NCI-H2227 (cell line): ENCODE measurements at regions not wholly inside any gene's neighbourhood (a gene's known extent, or its start where the extent isn't known, plus 50 kb on each side); places are given as distances from the start of the nearest gene placed in this dataset.
A peak's percentile ranks its signal among the peaks of the same experiment; 100 is the strongest.

ENCODE experiments used
- DNase-seq: peaks from one replicate; lab custom pipeline; 2025; ENCODE audit not compliant: unreplicated experiment; lab: John Stamatoyannopoulos, UW

- DNase-seq, result no peak
Observed at GRCh38 chr2:83579507-83579906, 879.6 kb downstream of the SUCLG1 start.

DNA sequence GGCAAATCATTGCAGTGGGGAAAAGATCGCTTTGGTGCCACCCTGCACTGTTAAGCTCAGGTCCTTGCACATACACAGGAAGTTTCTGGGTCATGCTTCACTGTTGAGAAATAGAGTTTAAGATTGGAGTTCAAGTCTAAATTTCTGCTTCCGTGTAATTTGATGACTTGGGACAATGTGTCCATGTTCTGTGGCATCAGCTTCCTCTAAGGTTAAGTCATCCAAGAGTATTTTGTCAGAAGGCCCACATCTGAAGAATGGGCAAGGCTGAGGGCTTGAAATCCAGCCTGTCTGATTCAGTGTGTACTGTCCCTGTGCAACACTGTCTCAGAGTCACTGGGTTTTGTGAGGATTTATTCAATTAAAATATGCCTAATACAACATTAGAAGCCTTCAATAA lies 880.7 kb downstream of the SUCLG1 start:
- DNase-seq, result no peak

GRCh38 chr2:83574614-83575013 lies 884.5 kb downstream of the SUCLG1 start:
- DNase-seq, result no peak

GRCh38 chr2:83573060-83573459 lies 886.0 kb downstream of the SUCLG1 start:
- DNase-seq, result no peak

- no peak for DNase-seq
Observed at GRCh38 chr2:83572400-83572799, 886.7 kb downstream of the SUCLG1 start.

GRCh38 chr2:83567551-83567950 lies 891.5 kb downstream of the SUCLG1 start:
- no peak for DNase-seq

DNA sequence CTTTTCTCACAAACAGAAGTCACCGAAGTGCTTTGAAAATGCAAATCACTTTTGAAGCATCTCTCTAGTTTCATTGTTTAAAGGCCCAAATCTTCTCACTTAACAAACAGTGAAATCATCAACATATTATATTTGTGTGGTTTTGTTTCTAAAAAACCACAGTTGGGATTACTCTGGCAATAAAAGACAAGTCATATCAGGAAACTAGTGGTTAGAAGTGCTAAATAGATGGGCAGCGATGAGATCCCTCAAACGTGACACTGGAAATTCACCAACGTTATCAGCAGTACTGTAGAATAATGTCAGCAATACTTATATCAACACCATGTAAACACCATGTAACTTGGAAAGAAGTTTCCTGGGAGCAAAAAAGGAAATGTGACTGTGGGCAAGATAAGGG lies 893.5 kb downstream of the SUCLG1 start:
- no peak for DNase-seq

DNA sequence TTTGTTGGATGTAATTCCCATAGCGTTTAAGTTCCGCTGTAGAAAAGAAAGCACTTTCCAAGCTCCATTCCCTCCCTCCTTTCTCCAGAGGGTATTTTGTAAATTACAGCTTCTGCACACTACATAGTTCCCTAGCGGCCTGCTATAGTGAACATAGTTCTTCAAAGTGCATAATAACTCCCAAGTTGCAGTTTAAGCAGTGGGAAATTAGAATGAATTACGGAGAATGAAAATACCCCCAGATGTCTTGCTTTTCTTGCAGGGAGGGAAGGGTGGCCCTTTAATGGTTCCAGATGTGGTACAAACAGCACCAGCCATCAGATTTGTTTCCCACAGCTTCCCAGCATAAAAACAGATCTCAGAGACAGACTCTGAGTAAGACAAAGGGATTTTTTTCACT lies 893.9 kb downstream of the SUCLG1 start:
- DNase-seq, result peak; percentile 41

GRCh38 chr2:83561592-83561991 lies 897.5 kb downstream of the SUCLG1 start:
- no peak for DNase-seq

- no peak for DNase-seq
Observed at GRCh38 chr2:83536556-83536955, 922.5 kb downstream of the SUCLG1 start.

GRCh38 chr2:83534416-83534815 lies 924.7 kb downstream of the SUCLG1 start:
- DNase-seq, result no peak

DNA sequence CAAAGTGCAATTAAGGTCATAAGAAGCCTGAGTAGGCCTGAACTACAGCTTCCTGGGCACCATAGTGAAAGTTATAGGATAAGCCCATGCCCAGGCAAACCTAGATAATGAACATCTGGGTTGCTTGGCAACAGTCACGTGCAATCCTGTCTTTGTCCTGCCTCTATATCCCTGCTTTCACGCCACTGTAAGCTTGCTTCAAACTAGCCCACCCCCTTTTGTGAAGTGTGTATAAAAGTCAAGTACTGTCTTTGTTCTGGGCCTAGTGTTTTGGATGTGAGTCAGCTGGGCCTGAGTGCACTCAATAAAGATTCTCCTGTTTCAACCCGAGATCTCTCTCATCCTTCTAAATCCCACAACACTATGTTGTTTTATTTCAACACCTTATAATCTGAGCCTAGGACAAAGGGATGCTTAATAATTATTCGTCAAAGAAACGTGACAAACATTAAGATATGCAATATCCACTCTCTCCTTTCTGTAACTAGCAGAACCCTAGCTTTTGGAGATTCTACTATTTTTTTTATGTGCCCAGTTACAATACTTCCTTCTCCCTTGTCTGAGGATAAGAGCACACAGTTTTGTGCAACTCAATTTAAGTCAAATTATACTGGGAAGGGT lies 927.8 kb downstream of the SUCLG1 start:
- DNase-seq, result no peak

GRCh38 chr2:83528767-83529166 lies 930.3 kb downstream of the SUCLG1 start:
- no peak for DNase-seq

GRCh38 chr2:83522891-83523493 lies 936.1 kb downstream of the SUCLG1 start:
- no peak for DNase-seq

GRCh38 chr2:83517727-83518368 lies 941.2 kb downstream of the SUCLG1 start:
- DNase-seq, result no peak

DNA sequence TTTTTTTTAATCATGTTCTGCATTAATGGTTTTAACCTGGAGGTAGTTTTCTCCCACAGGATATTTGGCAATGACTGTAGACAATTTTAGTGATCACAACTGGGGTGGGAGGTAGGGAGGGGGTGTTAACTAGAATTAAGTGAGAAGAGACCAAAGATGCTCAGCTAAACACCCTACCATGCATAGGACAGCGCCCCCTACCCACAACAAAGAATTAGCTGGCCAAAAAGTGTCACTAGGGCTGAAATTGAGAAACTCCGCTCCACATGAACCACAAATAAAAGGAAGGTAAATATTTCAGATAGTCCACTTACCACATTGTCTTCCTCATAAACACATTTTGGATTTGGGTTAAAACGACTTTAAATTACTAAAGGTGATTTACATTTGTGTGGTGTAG lies 942.6 kb downstream of the SUCLG1 start:
- DNase-seq, result no peak

GRCh38 chr2:83487451-83487850 lies 971.6 kb downstream of the SUCLG1 start:
- no peak for DNase-seq

GRCh38 chr2:83481436-83481835 lies 977.6 kb downstream of the SUCLG1 start:
- DNase-seq, result no peak

GRCh38 chr2:83478037-83478436 lies 981.0 kb downstream of the SUCLG1 start:
- no peak for DNase-seq

- DNase-seq, result no peak
Observed at GRCh38 chr2:83475371-83475770, 983.7 kb downstream of the SUCLG1 start.

DNA sequence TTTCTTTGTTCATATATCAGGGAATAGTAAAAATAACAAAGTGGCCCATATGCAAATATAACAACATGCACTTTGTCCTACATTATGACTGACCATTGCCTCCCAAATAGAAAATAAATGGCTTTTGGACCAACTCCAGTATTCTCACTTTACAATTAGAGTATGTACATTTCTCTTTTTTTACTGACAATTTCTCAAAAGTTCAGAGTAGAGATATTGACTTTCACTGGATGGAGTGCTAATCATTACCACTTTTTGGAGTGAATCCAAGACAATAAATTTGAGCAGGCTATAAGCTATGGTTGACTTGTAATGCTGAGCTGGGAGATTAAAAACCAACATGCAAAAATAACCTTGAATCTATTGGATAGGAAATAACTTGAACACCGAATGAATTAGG lies 987.4 kb downstream of the SUCLG1 start:
- DNase-seq, result peak; percentile 2

DNA sequence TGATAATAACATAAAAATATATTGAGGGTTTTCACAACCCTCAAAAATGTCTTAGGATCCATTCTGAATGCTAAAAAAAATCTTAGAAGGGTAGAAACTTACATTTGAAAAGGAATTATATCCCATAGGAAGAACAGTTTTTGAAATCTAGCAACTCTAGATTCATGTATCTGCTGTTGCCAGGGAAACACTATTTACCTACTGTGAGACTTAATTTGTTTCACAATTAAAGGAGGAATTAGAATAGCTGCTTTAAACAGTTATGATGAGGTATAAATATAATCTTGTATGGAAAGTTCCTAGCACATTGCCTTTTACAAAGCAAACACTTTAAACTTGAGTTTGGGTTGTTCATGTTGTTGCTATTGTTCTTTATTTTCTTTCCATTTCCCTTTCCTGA lies 988.2 kb downstream of the SUCLG1 start:
- DNase-seq, result no peak

DNA sequence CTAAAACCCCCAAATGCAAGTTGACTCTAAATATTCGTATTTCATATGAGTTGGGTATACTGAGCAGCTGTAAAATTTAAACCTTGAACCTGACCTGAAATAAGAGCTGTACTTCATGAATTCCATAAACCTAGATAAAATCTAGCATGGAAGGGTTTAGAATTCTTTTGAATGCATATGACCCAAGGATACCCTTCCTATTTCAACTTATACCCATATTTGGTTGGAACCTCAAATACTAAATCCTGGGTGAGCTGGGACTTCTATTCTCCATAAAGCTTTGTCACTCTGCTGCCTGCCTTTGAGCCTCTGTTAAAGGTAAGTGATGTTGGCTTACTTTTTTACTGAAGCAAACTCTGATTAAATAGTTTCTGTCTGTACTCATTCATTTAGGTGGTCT lies 994.6 kb downstream of the SUCLG1 start:
- DNase-seq, result no peak
